GM15510 (cell line): ENCODE measurements at regions not wholly inside any gene's neighbourhood (a gene's known extent, or its start where the extent isn't known, plus 50 kb on each side); places are given as distances from the start of the nearest gene placed in this dataset.

Source experiments
- POLR2A ChIP-seq: IDR thresholded peaks from 3 replicates; pipeline ENCODE4 v1.6.1; 2011; ENCODE audit warnings: borderline replicate concordance; ENCODE audit not compliant: insufficient read length; ENCODE audit errors: extremely low read depth

DNA sequence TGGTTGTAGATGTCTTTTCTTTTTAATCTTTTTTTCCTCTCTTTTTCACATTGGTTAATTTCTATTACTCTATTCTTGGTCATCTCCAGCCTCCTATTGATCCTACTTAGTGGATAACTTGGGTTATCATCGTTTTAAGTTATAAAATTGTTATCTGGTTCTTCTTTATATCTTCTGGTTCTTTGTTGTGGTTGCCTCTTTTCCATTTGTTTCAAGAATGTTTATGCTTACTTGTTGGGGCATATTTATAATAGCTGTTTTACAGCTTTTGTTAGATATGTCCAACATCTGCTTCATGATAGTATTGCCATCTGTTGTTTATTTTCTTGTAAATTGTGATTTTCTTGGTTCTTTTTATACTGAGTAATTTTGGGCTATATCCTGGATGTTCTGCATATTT lies 1429.6 kb downstream of the TBC1D22A start:
- no peak for TF ChIP-seq POLR2A

DNA sequence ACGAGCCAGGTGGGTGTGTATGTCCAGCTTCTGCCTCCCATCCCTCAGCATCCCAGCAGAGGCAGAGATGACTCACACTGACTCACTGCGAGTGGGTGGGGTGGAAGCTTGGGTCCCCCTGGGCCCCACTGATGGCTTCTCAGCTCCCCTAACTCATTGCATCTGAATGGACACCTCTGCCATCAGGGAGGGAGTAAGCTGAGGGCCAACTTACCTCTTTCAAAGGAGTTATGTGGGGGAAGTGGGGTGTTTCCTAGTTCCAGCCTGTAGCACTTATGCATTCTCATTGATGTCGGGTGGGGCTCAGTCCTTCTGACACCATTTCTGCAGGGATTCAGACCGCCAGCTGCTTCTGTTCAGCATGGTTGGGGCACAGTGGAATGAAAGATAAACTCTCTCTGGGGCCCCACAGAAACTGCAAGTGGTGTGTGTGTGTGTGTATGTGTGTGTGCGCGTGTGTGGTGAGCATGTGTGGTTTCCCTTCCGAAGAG lies 1425.8 kb downstream of the TBC1D22A start:
- TF ChIP-seq POLR2A: no peak

- no peak for TF ChIP-seq POLR2A
Observed at GRCh38 chr22:48187356-48187755, 1424.9 kb downstream of the TBC1D22A start.

GRCh38 chr22:48186146-48186790 lies 1423.8 kb downstream of the TBC1D22A start:
- TF ChIP-seq POLR2A: no peak

- no peak for TF ChIP-seq POLR2A
Observed at GRCh38 chr22:48185071-48186055, 1422.9 kb downstream of the TBC1D22A start.

GRCh38 chr22:48182846-48183805 lies 1420.7 kb downstream of the TBC1D22A start:
- no peak for TF ChIP-seq POLR2A

- no peak for TF ChIP-seq POLR2A
Observed at GRCh38 chr22:48182031-48182430, 1419.6 kb downstream of the TBC1D22A start.

- TF ChIP-seq POLR2A: no peak
Observed at GRCh38 chr22:48181263-48181955, 1419.0 kb downstream of the TBC1D22A start.

DNA sequence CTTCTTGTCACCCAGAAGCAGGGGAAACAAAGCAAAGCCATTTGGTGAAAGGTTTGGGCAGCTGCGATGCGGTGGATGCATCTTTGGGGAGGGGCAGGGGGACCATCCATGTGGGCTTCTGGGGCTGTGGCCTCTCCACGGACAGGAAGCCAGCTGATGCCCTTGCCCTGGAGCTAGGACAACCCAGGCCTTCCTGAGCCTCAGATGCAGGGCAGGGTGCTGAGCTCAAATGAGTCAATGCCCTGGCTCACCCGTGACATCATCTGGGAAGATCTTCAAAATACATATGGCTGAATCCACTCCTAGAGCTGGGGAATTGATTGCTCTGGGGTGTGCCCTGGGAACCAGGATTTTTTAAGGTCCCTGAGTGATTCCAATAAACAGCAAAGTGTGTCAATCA lies 1418.2 kb downstream of the TBC1D22A start:
- no peak for TF ChIP-seq POLR2A

GRCh38 chr22:48179571-48180546 lies 1417.4 kb downstream of the TBC1D22A start:
- no peak for TF ChIP-seq POLR2A

GRCh38 chr22:48178536-48178935 lies 1416.1 kb downstream of the TBC1D22A start:
- TF ChIP-seq POLR2A: no peak

- no peak for TF ChIP-seq POLR2A
Observed at GRCh38 chr22:48177631-48178030, 1415.2 kb downstream of the TBC1D22A start.

- TF ChIP-seq POLR2A: no peak
Observed at GRCh38 chr22:48175721-48176120, 1413.3 kb downstream of the TBC1D22A start.

GRCh38 chr22:48173773-48174160 lies 1411.3 kb downstream of the TBC1D22A start:
- TF ChIP-seq POLR2A: no peak
